ENCODE measurements at regions not wholly inside any gene's neighbourhood (a gene's known extent, or its start where the extent isn't known, plus 50 kb on each side); places are given as distances from the start of the nearest gene placed in this dataset.

DNA sequence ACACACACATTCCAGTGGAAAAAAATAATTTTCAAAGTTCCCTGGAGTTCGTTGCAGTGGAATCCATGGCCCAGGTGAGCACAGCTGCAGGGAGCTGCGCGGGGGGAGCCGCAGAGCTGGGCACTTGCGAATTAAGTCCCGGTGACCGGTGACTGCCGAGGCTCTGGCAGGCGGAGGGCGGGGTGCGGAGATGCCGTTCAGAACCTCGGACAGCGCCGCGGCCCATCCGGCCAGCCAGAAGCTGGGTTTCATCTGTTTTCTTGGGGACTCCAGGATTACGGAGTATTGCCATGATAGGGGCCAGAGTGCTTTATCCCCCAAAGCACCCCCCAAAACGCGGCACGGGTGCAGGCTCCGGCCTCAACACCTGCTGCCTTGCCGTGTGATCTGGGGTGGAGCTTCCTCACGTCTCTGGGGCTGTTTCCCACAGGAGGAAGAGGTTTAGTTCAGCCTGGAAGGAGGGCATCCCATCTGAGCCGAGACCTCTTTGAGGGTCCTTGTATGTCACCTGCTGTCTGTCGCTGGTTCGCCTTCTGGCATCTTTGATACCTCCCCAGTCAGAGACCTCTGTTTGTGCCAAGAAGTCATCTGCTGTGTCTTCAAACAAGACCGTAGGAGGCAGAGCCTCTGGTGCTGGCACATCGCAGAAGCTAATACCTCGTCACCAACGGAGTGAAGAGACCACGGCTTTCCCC lies 99.4 kb downstream of the YTHDF1 start:
- peak; percentile 36 for DNase-seq (ENCODE audit: low spot score)

DNA sequence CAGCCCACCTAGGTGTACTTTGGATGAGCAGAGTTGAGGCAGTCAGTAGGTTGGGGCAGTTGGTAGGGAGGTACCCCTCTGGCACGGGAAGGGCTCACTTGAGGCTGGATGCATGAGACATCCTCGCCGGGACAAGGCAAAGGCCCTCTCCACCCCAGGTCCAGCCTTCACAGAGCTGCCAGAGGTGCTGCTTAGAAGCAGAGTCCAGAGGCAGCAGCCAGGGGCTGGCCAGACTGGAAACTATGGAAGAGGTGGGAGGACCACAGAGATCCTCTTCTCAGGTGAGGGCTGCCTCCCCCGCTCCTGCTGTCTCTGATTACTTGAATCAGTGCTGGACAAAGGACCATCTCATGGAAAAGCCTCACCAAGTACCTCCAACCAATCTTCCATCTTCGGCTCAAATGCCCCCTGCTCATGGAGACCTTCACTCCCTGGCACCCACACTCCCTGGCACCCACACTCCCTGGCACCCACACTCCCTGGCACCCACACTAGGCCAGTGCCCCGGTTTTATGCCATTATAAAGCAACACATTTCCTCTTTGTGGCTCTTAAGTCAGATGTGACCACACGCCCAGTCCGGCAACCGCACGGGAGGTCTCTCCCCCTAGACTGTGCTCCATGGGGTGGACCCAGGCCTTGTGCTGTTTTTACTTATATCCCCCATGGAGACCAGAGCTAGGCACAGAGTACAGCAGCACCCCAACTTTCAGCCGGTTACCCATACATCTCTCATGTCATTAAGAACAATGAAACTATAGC lies 100.1 kb downstream of the YTHDF1 start:
- DNase-seq (ENCODE audit: low spot score), result no peak

DNA sequence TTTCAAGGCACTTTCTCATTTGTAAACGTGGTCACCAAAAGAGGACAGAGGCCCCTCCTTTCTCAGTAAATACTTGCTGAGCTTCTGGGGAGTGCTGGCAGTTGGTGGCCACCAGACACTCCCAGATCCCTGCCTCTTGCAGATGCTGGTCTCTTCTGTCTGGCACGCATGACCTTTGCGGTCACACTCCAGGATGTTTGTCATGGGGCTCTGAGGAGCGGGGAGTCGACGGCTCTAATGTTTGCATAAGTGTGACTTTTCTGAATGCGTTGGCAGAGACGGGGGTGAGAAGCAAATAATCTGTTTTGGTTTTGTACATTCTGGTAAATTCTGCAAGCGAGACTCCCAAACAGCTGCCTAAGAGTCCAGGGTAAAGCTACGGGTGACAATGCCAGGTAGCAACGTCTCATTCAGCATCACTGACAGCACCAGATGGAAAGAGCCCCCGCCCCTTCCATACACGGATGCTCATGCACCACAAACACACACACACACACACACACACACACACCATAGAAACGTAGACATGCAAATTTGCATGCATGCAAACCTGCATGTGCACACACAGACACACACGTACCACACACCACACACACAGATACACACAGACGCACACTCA lies 101.1 kb downstream of the YTHDF1 start:
- DNase-seq (ENCODE audit: low spot score), result no peak

DNA sequence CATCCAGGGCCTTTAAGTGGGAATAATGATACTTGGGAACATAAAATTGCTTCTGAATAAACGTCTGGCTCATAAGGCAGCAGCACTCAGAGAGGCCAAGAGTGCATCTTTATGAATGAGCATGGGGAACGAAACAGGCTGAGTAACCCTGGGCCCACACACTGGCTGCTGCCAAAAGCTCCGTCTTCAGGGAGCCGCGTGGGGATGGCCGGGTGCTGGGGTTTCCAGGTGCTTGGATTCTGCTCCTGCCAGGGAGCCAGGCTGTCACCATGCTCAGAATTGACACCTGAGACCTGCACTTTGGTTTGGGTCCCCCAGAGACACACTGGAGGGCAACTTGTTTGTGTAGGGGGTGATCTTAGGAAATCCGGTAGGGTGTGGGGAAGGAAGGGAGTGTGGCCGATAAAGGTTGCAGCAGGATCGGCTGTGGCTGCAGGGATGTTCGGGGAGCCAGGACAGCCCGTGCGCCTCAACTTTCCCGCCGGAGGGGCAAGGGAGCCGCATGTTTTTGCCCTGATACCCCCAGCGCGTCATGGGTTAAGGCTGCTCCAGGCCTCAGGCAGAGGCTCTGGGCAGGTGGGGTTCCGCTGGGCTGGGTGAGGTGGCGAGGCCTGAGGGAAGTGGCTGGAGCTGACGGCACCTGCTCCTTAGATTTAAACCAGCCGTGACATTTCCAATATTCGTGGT lies 101.8 kb downstream of the YTHDF1 start:
- DNase-seq (ENCODE audit: low spot score), result no peak

DNA sequence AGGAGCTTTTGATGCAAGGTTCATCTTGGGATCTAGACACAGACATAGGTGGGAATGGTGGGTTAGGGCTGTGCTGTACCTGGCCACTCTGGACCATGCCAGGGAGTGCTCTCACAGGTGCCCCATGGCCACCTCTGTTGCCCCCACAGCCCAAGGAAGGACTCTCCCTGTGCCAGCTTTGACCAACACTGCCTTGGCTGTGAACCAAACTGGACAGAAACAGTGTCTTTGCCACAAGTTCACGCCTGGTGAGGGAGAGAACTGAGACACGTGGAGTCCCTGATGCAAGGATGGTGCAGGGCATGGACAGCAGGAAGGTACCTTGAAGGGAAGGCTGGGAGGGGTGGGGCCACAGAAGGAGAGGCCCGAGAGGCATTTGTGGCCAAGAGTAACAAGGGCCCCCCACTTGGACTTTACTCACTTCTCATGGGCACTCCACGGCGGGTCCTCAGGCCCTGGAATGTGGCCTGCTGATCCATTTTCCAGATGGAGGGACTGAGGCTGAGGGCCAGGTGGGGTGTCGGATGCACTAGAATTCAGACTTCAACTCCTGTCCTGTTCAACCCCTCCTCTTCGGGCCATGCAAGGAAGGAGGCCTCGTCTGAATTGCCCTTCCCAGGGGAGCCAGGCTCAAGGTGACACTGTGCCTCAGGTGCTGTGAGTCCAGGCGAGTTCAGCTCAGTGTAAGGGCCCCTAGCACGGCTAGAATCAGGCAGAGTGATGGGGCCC lies 103.3 kb downstream of the YTHDF1 start:
- no peak for DNase-seq (ENCODE audit: low spot score)

DNA sequence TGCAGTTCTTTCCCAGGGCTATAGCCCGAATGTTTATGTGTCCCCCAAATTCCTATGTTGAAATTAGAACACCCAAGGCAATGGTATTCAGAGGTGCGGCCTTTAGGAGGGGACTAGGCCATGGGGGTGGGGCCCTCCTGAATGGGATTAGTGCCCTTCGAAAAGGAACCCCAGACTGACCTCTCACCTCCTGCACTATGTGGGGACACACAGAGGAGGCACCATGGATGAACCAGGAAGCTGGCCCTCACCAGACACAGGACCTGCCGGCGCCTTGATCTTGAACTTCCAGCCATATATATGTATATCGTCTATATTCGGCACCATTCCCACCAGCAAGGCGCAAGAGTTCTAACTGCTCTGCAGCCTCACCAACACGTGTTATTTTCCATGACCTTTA lies 101.5 kb upstream of the BHLHE23 start:
- no peak for DNase-seq (ENCODE audit: low spot score)

DNA sequence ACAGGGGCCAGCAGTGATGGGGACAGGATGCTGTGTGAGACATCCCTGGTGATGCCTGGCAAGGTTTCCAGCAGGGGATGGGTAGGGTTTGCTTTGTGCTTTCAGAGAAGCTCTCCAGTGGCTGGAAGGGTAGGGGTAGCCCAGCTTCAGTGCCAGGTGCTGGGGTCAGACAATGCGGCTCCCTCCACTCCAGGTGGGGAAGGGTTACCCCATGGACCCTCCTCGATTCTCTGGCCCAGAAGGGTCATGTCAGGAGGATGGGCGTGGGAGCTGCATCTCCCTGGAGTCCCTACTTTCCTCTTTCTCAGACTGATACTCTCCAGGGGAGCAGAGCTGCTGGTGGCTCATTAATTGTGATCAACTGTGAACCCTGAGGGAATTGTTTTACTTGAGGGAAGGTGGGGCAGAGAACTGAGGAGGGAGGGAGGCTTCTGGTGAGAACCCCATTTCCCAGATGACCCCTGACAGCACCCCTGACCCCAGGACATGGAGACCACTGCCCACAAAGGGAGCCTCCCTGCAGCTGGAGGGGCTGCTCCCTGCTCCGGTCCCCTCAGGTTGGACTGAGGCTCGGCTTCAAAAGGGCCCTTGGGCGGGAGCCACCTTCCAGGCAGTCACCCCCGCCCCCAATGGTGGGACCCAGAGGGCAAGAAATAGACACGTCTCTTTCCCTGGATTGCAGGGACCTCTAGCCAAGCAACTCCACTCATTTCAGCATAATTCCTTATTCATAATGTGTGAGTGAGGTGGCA lies 100.9 kb upstream of the BHLHE23 start:
- no peak for DNase-seq (ENCODE audit: low spot score)

DNA sequence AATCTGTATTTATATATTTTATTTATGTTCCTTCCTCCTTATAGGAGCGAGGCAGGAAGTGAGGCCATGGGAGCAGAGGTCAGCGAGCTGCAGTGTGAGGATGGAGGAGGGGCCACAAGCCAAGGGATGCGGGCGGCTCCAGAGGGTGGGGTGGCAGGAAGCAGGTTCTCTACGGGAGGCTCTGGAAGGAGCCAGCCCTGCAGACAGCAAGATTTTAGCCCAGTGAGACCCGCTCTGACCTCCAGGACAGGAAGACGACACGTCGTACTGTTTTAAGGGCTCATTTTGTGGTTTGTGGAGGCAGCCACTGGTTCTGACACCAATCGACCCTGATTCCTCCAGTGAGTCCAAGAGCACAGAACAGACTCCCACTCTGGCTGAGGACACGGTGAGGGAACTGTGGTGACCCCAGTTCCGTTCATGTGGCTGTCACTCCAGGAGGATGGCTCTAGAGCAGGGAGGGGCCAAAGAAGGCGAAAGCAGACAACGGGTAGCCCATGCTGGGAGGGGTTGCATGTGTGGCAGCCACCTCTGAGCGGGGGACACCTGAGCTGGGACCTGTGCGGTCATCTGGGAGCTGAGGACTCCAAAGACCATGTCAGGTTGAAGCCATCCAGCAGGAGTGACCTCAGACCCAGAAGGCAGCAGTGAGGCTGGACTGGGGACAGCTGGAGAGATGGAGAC lies 100.1 kb upstream of the BHLHE23 start:
- no peak for DNase-seq (ENCODE audit: low spot score)

DNA sequence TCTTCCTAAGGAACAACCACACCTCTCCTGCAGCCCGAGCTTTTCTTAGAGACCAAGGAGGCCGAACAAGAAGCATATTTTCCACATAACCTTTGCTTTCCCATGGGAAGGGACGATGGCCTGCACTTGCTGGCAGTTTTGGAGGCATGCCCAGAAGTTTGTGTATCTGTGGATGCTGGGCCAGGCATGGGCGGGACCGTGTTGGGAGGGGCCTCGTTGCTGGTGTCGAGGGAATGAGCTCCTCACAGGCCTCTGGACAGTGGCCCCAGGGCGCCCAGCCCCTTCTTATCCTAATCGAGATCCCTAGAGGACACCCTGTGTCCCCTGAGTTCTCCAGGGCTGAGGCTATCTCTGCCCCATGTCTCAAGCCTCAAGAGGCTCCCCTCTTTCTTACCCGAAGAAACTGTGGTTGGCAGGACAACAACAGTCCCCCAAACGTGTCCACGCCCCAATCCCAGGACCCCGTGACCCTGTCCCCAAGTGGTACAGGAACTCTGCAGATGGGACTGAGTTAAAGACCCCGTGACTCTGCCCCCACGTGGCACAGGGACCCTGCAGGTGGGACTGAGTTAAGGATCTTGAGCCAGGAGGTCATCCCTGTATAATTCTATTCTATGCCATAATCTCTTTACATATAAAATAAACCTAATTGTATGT lies 99.5 kb upstream of the BHLHE23 start:
- DNase-seq (ENCODE audit: low spot score), result peak; percentile 51

DNA sequence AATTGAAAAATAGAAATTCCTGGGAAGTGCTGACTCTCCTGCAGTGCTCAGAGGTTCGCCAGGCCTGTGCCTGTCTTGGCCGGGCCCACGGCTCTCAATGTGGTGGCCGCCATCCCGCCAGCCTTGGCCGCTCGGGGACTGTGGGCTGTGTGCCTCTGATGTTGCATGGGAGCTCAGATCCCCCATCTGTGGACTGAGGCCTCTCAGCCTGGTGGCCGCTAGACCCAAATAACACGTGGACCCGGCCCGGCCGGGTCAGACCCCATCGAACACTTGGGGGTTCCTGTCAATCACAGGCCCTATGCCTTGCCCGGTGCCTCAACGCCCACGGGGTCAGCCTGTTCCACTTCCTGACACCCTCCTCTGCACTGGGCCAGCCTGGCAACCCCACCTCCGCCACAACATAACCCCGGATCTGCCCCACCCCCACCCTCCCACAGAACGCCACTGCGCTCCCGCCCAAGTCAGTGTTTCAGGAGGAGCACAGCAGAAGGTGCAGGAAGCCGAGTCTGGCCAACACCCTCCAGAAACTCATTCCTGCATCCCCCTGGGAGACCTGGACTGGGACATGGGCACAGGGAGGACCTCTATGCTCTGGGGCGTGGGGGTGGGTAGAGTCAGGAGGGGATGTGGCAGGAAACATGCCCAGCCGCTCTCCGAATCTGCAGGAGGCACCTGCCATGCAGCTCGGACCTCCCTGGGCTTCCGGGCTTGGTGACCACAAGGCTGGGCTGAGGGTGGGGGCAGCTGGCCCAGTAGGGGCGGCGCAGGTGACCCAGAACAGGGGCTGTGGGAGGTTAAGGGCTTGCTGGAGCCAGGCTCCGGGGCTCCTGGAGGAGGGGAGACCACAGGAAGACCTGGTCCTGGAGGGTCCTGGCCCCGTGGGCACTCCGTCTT lies 98.7 kb upstream of the BHLHE23 start:
- DNase-seq (ENCODE audit: low spot score), result no peak

DNA sequence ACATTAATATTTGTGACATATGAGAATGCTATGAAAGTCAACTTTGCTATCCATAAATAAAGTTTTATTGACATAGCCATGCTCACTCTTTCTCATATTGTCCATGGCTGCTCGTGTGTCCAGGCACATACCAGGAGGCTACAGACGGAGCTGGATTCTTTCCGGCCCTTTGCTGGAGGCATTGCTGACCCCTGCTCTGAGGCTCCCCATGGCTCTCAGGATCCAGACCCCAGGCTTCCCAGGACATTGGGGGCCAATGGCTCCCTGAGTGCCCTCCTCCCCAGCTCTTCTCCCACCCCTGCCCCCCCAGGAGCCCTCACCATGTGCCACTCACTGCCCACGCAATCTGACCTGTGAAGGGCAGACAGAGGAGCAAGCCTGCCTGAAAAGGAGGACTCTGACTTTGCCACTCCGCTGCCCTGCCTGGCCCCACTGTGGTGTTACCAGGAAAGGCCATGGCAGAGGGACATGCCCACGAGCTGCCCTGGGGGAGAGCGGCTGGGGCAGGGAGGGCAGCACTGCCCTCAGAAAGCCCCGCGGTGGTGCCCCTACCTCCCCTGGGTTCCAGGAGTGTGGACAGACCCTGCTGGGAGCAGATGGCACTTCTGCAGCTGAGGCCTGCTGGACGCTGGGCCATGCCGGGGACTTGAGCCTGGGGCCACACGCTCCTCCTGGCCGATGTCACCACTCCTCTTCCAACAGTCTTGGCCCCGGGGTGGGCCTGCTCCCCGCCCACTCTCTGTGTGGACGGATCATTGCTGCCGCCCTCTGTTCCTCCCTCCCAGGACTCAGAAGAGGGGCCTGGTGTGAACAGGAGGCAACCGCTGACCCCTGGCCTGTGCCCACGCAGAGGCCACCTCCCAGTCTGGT lies 97.8 kb upstream of the BHLHE23 start:
- DNase-seq (ENCODE audit: low spot score), result no peak

DNA sequence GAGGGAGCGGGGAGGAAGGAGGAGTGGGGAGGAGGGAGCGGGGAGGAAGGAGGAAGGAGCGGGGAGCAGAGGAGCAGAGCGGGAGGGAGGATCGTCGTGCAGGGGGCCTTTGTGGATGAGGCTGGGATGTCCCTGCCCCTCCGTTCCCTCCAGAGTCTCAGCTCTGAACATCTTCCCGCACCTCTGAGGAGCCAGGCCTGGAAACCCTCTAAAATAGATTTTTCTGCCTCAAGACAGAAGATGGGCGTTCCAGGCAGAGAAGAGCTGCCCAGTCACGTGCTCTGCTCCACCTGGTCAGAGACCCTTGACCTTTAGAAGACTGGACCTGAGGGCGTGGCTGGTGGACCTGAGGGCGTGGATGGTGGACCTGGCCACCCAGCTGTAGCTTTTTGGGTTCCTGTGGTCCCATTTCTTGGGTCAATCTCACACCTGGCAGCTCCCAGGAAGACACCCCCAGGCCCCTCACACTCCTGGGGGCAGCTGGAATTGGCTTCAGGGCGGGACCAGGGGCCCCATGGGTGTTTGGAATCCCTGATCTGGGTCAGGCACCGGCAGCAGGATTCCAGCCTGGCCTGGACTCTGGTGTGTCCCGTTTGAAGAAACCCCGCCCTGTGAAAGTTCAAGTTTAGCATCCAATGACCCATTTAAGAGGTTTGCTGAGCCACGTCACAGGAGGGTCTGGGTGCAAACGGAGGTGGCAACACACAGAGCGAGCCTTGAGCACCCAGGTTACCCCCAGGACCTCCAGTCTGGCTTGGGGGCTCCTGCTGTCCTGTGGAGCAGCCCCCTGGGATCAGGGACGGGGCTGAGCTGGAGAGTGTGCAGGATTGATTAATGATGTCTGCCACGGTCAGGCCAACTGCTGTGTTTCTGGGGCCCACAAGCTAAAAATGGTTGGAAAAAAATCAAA lies 96.9 kb upstream of the BHLHE23 start:
- DNase-seq (ENCODE audit: low spot score), result no peak

DNA sequence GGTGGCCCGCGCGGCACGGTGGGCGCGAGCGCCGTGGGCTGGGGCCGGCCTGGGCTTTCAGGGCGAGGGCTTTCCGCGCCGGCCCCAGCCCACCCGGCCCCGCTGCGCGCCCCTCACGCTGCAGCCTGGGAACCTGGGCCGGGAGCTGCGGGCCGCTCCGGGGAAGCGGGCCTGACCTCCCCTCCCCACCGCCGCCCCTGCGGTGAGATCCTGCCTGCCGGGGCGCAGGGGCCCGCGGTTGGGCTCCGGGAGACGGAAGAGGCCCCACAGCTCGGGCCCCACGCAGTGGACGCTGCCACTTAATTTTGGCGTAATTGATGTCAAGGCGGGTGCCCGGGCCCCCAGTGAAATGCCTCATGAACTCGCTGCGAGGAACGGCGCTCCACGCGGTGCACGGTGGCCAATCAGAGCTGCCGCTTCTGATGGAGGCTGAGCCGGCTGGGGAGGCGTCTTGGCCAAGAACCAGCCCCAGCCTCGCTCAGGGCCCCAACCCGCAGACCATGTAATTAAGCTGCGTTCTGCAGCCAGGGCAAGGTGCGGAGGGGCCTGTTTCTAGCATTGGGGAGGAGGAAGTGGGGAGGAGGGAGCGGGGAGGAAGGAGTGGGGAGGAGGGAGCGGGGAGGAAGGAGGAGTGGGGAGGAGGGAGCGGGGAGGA lies 96.1 kb upstream of the BHLHE23 start:
- DNase-seq (ENCODE audit: low spot score), result no peak

DNA sequence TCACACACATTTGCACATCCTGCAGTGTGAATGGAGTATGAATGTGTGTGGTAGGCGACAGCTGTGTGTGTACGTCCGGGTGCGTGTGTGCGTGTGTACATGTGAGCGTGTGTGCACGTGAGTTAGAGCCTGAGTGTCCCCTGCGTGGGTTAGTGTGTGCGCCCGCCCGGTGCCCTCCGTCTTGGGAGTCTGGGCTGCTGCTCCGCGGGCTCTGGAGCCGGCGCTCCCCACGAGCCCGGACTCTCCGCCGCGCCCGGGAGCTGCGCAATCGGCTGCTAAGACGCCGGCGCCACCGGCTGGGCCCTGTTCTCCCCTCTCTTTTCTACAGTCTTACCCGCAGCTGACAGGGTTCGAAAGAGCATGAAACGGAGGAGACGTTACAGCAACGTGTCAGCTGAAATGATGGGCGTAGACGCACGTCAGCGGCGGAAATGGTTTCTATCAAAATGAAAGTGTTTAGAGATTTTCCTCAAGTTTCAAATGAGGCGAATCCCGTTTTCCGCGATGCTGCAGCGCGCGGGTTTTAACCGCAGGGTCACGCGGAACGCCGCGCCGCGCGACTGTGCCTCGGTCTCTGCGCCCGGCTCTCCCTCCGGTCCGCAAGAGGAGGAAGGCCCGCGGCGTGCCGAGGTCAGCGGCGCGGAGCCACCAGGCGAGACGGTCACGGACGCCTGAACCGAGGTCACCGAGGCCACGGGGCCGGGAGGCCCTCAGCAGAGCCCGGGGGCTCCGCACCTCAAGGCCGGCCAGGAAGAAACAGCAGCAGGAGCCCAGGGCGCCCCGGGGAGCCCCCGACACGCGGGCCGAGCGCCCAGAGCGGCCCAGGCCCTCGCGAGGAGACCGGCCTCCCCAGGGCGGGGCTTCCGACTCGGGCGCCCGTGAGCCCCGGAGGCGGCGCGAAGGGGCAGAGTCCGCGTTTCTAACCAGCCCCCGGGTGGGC lies 95.3 kb upstream of the BHLHE23 start:
- peak; percentile 20 for DNase-seq (ENCODE audit: low spot score)
